ENCODE measurements at regions not wholly inside any gene's neighbourhood (a gene's known extent, or its start where the extent isn't known, plus 50 kb on each side); places are given as distances from the start of the nearest gene placed in this dataset.
"Not testable (repeated sequence)": the region's sequence is repeated elsewhere in the genome, so short reads cannot be mapped to it uniquely, and the experiment has no call there.

- FAIRE-seq; H4K20me1 ChIP-seq (replicated peaks; ENCODE audit: control insufficient read depth, extremely low read depth, insufficient read depth, low read length); H3K9ac ChIP-seq (replicated peaks; ENCODE audit: extremely low read depth, insufficient read depth, low read length); H3K9me3 ChIP-seq (replicated peaks; ENCODE audit: control insufficient read depth, insufficient read depth, low read length); H3K4me1 ChIP-seq (ENCODE audit: control insufficient read depth, extremely low read depth, insufficient read depth, low read length); H3K4me2 ChIP-seq (ENCODE audit: insufficient read depth, low read length); H3K36me3 ChIP-seq (ENCODE audit: control insufficient read depth in 2 of 2, extremely low read depth in 1 of 2, insufficient read depth in 2 of 2, low read length in 2 of 2); H3K79me2 ChIP-seq (ENCODE audit: control insufficient read depth, insufficient read depth, low read length); H2AFZ ChIP-seq (ENCODE audit: low read depth, low read length); H3K9me1 ChIP-seq (replicated peaks; ENCODE audit: control insufficient read depth, extremely low read depth, insufficient read depth, low read length); intact Hi-C loops (cut with micrococcal nuclease); dilution Hi-C loops (cut with MboI; ENCODE audit: extremely low pct_ligation_motif_present, low sequenced_read_pairs); BruUV-seq (replicated peaks); DNase-seq (ENCODE audit: low read depth, low spot score); H3K4me3 ChIP-seq (replicated peaks in 1 of 3; ENCODE audit: insufficient read depth in 1 of 3, low read depth in 1 of 3, low read length in 3 of 3); POLR2A ChIA-PET; CTCF ChIA-PET; H3K27ac ChIP-seq (ENCODE audit: insufficient read depth, low read depth, low read length); H3K27me3 ChIP-seq (ENCODE audit: control insufficient read depth in 2 of 2, insufficient read depth in 2 of 2, low read length in 2 of 2): not testable (repeated sequence)
These were observed 2993.5 kb upstream of the TEKT4 start for GRCh38 chr2:91877658-91878210.

DNA sequence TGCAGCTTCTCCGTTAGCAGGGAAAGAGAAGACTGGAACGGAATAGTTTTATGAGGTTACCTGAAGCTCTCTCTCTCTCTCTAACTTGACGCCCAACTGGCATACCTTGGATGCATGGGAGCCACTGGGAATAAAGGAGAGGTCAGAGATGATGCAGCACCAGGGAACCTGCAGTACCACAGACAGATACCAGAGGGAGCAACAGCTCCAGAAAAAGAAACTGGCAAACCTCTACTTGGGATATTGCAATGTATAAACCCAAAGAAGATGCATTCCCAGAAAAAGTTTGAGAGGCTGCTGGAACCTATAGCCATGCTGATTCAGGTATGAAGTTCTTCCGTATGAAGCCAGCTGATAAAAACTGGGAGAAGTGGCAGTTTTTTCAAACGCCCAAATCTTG, 2976.1 kb upstream of the TEKT4 start:
- peak in 1 of 2 donors; percentile 1 for TF ChIP-seq CTCF (IDR thresholded peaks at IDR 0.05; ENCODE audit: extremely low read depth in 1 of 2, insufficient read depth in 1 of 2, low read depth in 1 of 2, low read length in 2 of 2)

GRCh38 chr2:91917602-91918001, 2953.6 kb upstream of the TEKT4 start:
- H3K79me2 ChIP-seq (ENCODE audit: control insufficient read depth, insufficient read depth, low read length); H3K27me3 ChIP-seq (ENCODE audit: control insufficient read depth in 2 of 2, insufficient read depth in 2 of 2, low read length in 2 of 2); POLR2A ChIA-PET; dilution Hi-C loops (cut with MboI; ENCODE audit: extremely low pct_ligation_motif_present, low sequenced_read_pairs); H3K4me1 ChIP-seq (ENCODE audit: control insufficient read depth, extremely low read depth, insufficient read depth, low read length); CTCF ChIA-PET; FAIRE-seq; H3K9ac ChIP-seq (replicated peaks; ENCODE audit: extremely low read depth, insufficient read depth, low read length); H3K4me3 ChIP-seq (replicated peaks in 1 of 3; ENCODE audit: insufficient read depth in 1 of 3, low read depth in 1 of 3, low read length in 3 of 3); H2AFZ ChIP-seq (ENCODE audit: low read depth, low read length); H3K27ac ChIP-seq (ENCODE audit: insufficient read depth, low read depth, low read length); BruUV-seq (replicated peaks); H3K9me1 ChIP-seq (replicated peaks; ENCODE audit: control insufficient read depth, extremely low read depth, insufficient read depth, low read length); H4K20me1 ChIP-seq (replicated peaks; ENCODE audit: control insufficient read depth, extremely low read depth, insufficient read depth, low read length); H3K4me2 ChIP-seq (ENCODE audit: insufficient read depth, low read length); DNase-seq (ENCODE audit: low read depth, low spot score); H3K9me3 ChIP-seq (replicated peaks; ENCODE audit: control insufficient read depth, insufficient read depth, low read length); intact Hi-C loops (cut with micrococcal nuclease); H3K36me3 ChIP-seq (ENCODE audit: control insufficient read depth in 2 of 2, extremely low read depth in 1 of 2, insufficient read depth in 2 of 2, low read length in 2 of 2): not testable (repeated sequence)

More for the DNA sequence above, 2976.1 kb upstream of the TEKT4 start:
- H3K9ac ChIP-seq (replicated peaks; ENCODE audit: extremely low read depth, insufficient read depth, low read length); H3K9me3 ChIP-seq (replicated peaks; ENCODE audit: control insufficient read depth, insufficient read depth, low read length); POLR2A ChIA-PET; BruUV-seq (replicated peaks); dilution Hi-C loops (cut with MboI; ENCODE audit: extremely low pct_ligation_motif_present, low sequenced_read_pairs); H3K4me1 ChIP-seq (ENCODE audit: control insufficient read depth, extremely low read depth, insufficient read depth, low read length); H3K27me3 ChIP-seq (ENCODE audit: control insufficient read depth in 2 of 2, insufficient read depth in 2 of 2, low read length in 2 of 2); FAIRE-seq; CTCF ChIA-PET; intact Hi-C loops (cut with micrococcal nuclease); H4K20me1 ChIP-seq (replicated peaks; ENCODE audit: control insufficient read depth, extremely low read depth, insufficient read depth, low read length); H2AFZ ChIP-seq (ENCODE audit: low read depth, low read length); H3K4me2 ChIP-seq (ENCODE audit: insufficient read depth, low read length); H3K36me3 ChIP-seq (ENCODE audit: control insufficient read depth in 2 of 2, extremely low read depth in 1 of 2, insufficient read depth in 2 of 2, low read length in 2 of 2); H3K79me2 ChIP-seq (ENCODE audit: control insufficient read depth, insufficient read depth, low read length); H3K27ac ChIP-seq (ENCODE audit: insufficient read depth, low read depth, low read length); DNase-seq (ENCODE audit: low read depth, low spot score); H3K9me1 ChIP-seq (replicated peaks; ENCODE audit: control insufficient read depth, extremely low read depth, insufficient read depth, low read length); H3K4me3 ChIP-seq (replicated peaks in 1 of 3; ENCODE audit: insufficient read depth in 1 of 3, low read depth in 1 of 3, low read length in 3 of 3): not testable (repeated sequence)
